K562 (cell line): ENCODE measurements at regions not wholly inside any gene's neighbourhood (a gene's known extent, or its start where the extent isn't known, plus 50 kb on each side); places are given as distances from the start of the nearest gene placed in this dataset.

Experiments used
- ATAC-seq: fragments of 200-7000 bp; cut with Tn5 transposase; 3 replicates; pipeline ENCODE4 v1.9.1; 2020; ENCODE audit warnings: moderate library complexity
- BruUV-seq: library from RNA; stranded (reverse); fragments of 400-500 nt; replicated peaks from 2 replicates; lab custom pipeline; 2021; lab: Mats Ljungman, UMichigan
- CTCF ChIA-PET: fragments of 300-600 bp; formaldehyde crosslinking; extraction: SDS; loops from one replicate; lab custom pipeline; 2021; ENCODE audit warnings: low intra/inter-chr PET ratio; lab: Yijun Ruan, JAX
- POLR2A ChIA-PET: fragments of 300-600, 350-650 bp; sonication (Branson Sonifier 250); formaldehyde crosslinking; extraction: SDS; loops from one replicate; lab custom pipeline; 2021; ENCODE audit warnings: antibody characterized with exemption, inconsistent platforms; lab: Yijun Ruan, JAX
- DNase-seq, 4 experiments: peaks; one replicate each; pipeline versions ENCODE4 v3.0.0 to v3.0.0-alpha.2; 2011 to 2018; ENCODE audit warnings: low spot score in 3 of 4, mixed read lengths in 3 of 4; ENCODE audit errors: extremely low read depth in 1 of 4
- FAIRE-seq: peaks from 2 replicates; lab custom pipeline; 2011; peaks lifted over from hg19 to GRCh38; lab: Jason Lieb, UNC
- H2AFZ ChIP-seq: 2 replicates; pipeline ENCODE4 v1.6.0; 2011; ENCODE audit warnings: low read depth, low read length, control low read depth, inconsistent platforms
- H3K27ac ChIP-seq: fragments of 200-600 bp; 3 replicates; pipeline ENCODE4 v1.8.0; 2011; ENCODE audit warnings: low read depth, mild to moderate bottlenecking, control low read depth, inconsistent platforms, low read length, moderate library complexity, mixed read lengths; ENCODE audit errors: extremely low read depth
- H3K27me3 ChIP-seq, 2 experiments: fragments of 300-600 bp in 1 of 2; 2 replicates in 1 of 2; 3 replicates in 1 of 2; pipeline versions ENCODE4 v1.6.0 to v1.8.0; 2011; ENCODE audit warnings: inconsistent platforms in 2 of 2, low read length in 2 of 2, mild to moderate bottlenecking in 1 of 2, mixed read lengths in 1 of 2, moderate library complexity in 1 of 2; ENCODE audit not compliant: control insufficient read depth in 2 of 2, insufficient read depth in 2 of 2
- H3K36me3 ChIP-seq: fragments of 300-600 bp; 3 replicates; pipeline ENCODE4 v1.8.0; 2011; ENCODE audit warnings: mild to moderate bottlenecking, low read length, inconsistent platforms; ENCODE audit not compliant: control insufficient read depth, insufficient read depth
- H3K4me1 ChIP-seq, 2 experiments: fragments of 200-600 bp in 1 of 2; replicated peaks in 1 of 2; 2 replicates in 1 of 2; 3 replicates in 1 of 2; pipeline versions ENCODE4 v1.5.1 to v1.8.0; 2011; ENCODE audit warnings: inconsistent platforms in 2 of 2, low read length in 2 of 2, mild to moderate bottlenecking in 1 of 2, mixed read lengths in 1 of 2, moderate library complexity in 1 of 2; ENCODE audit not compliant: control insufficient read depth in 2 of 2, insufficient read depth in 2 of 2
- H3K4me2 ChIP-seq: 2 replicates; pipeline ENCODE4 v1.6.1; 2011; ENCODE audit warnings: low read length, control low read depth, inconsistent platforms, mixed read lengths; ENCODE audit not compliant: insufficient read depth
- H3K4me3 ChIP-seq: fragments of 200-600 bp; sonication (generic), shearing (Covaris generic); 2 replicates; pipeline ENCODE4 v1.5.1; 2016; ENCODE audit warnings: control low read depth, inconsistent platforms
- H3K79me2 ChIP-seq: fragments of 200-600 bp; 3 replicates; pipeline ENCODE4 v1.8.0; 2011; ENCODE audit warnings: low read length, inconsistent platforms; ENCODE audit not compliant: control insufficient read depth, insufficient read depth
- H3K9ac ChIP-seq, 2 experiments: 2 replicates each; pipeline versions ENCODE4 v1.6.0 to v1.6.1; 2011; ENCODE audit warnings: low read depth in 2 of 2, low read length in 2 of 2, control low read depth in 1 of 2, inconsistent platforms in 1 of 2, mild to moderate bottlenecking in 1 of 2, mixed read lengths in 1 of 2; ENCODE audit not compliant: insufficient read depth in 1 of 2
- H3K9me1 ChIP-seq: one replicate; pipeline ENCODE4 v1.6.0; 2011; ENCODE audit warnings: inconsistent platforms, mild to moderate bottlenecking, low read length, moderate library complexity; ENCODE audit not compliant: control insufficient read depth, insufficient read depth
- H3K9me3 ChIP-seq: replicated peaks from 2 replicates; pipeline ENCODE4 v1.5.1; 2011; ENCODE audit warnings: low read depth, low read length, inconsistent platforms; ENCODE audit not compliant: control insufficient read depth, insufficient read depth
- H4K20me1 ChIP-seq: replicated peaks from 2 replicates; pipeline ENCODE4 v1.6.1; 2011; ENCODE audit warnings: low read length, inconsistent platforms, mixed read lengths; ENCODE audit not compliant: control insufficient read depth, insufficient read depth
- CHD2 ChIP-seq: IDR thresholded peaks from 2 replicates; pipeline ENCODE4 v1.6.1; 2011; ENCODE audit warnings: low read depth, low read length
- GTF2A2 ChIP-seq: IDR thresholded peaks from 2 replicates; pipeline ENCODE4 v1.6.1; 2016; ENCODE audit warnings: mild to moderate bottlenecking, missing genetic modification characterization, missing compliant biosample characterization
- HNRNPH1 ChIP-seq: fragments of 200-400 bp; formaldehyde crosslinking; optimal IDR thresholded peaks from 2 replicates; pipeline ENCODE3; 2017; ENCODE audit warnings: low read depth, mild to moderate bottlenecking, low read length, moderate library complexity
- NBN ChIP-seq: fragments of 450-650 bp; IDR thresholded peaks from 2 replicates; pipeline ENCODE4 v1.6.1; 2016; ENCODE audit warnings: low read depth, mild to moderate bottlenecking
- XRCC3 ChIP-seq: fragments of 450-650 bp; IDR thresholded peaks from 2 replicates; pipeline ENCODE4 v1.6.1; 2017; ENCODE audit warnings: mild to moderate bottlenecking, moderate library complexity
- ZNF239 ChIP-seq: fragments of 250-450 bp; sonication (Bioruptor Pico); IDR thresholded peaks from 2 replicates; pipeline ENCODE4 v1.4.0; 2020; ENCODE audit warnings: mild to moderate bottlenecking
- WGBS: fragments of 100-300 bp; shearing (Covaris generic); methylation state at CpG from one replicate; pipeline ENCODE4 v1.1.6; 2016; ENCODE audit warnings: low coverage, mixed read lengths; ENCODE audit not compliant: insufficient coverage; ENCODE audit errors: missing lambda C conversion rate; 5-methylcytosine and 5-hydroxymethylcytosine counted together
- in situ Hi-C: fragments of 300-500 bp; cut with MboI; formaldehyde crosslinking; loops from 4 replicates; pipeline ENCODE4 v1.15.0; 2018; ENCODE audit warnings: inconsistent platforms, mixed read lengths
- intact Hi-C: fragments of 100-400 bp; cut with micrococcal nuclease; formaldehyde crosslinking; loops from 2 replicates; pipeline ENCODE4 v1.14.2; 2022
- TF ChIP-seq, protein P1 (sequence below): fragments of 150-350 bp; IDR thresholded peaks from 2 replicates; pipeline ENCODE4 v1.6.1; 2014; ENCODE audit warnings: low read depth, mild to moderate bottlenecking, low read length, borderline replicate concordance

DNA sequence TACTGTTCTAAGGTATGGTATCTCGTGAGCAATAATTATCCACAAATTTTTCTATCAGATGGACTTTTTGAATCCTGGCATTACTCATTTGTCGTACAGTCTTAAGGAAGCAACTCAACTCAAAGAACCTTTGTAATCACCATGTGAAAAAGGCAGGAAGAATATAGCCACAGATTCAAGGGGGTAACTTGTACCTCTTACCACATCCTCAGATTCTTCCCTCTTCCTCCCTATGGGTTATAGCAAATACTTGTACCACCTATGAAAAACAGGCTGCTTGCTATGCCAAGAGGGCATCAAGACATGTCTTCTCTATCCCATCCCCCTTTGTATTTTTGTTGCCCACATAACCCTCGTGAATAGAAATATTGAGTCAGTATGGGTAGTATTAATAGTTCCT lies 616.6 kb upstream of the USP24 start (continued):
- TF ChIP-seq, protein P1, sequence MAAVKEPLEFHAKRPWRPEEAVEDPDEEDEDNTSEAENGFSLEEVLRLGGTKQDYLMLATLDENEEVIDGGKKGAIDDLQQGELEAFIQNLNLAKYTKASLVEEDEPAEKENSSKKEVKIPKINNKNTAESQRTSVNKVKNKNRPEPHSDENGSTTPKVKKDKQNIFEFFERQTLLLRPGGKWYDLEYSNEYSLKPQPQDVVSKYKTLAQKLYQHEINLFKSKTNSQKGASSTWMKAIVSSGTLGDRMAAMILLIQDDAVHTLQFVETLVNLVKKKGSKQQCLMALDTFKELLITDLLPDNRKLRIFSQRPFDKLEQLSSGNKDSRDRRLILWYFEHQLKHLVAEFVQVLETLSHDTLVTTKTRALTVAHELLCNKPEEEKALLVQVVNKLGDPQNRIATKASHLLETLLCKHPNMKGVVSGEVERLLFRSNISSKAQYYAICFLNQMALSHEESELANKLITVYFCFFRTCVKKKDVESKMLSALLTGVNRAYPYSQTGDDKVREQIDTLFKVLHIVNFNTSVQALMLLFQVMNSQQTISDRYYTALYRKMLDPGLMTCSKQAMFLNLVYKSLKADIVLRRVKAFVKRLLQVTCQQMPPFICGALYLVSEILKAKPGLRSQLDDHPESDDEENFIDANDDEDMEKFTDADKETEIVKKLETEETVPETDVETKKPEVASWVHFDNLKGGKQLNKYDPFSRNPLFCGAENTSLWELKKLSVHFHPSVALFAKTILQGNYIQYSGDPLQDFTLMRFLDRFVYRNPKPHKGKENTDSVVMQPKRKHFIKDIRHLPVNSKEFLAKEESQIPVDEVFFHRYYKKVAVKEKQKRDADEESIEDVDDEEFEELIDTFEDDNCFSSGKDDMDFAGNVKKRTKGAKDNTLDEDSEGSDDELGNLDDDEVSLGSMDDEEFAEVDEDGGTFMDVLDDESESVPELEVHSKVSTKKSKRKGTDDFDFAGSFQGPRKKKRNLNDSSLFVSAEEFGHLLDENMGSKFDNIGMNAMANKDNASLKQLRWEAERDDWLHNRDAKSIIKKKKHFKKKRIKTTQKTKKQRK = no peak
- no peak for TF ChIP-seq HNRNPH1
- no peak for TF ChIP-seq CHD2
- no peak for TF ChIP-seq NBN
- no peak for TF ChIP-seq ZNF239 (CRISPR knock-in tag)
- no peak for TF ChIP-seq GTF2A2

DNA sequence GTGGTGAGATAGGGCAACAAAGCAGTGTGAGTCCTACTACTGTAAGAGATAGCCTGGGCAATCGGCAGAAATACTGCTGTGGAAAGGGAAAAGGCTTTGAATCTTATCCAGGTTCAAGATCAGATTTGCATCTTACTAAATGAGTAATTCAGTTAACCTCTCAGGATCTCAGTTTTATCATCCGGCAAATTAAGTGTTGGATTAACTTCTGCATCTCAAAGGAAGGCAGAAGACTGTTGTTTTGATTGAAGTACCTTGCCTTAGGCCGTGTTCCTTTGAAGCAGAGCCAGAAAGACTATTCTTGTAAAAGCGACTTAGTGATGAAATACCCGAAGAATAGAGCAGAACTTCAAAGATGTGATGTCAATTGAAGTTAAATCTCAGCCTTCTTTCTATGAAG lies 612.9 kb upstream of the USP24 start:
- WGBS = under 1% methylated on average over 5 of the region's 5 CpGs
- intact Hi-C loops (no loop called here), in situ Hi-C loops (no loop called here)
- no peak overlapping the region for H3K27ac ChIP-seq
- H3K79me2 ChIP-seq = no peaks in the 10 kb centered on the region
- H3K27me3 ChIP-seq = no peaks in the 10 kb centered on the region
- H3K9me1 ChIP-seq = no peaks in the 10 kb centered on the region
- no peaks in the 10 kb centered on the region for H3K4me1 ChIP-seq
- H3K9ac ChIP-seq = no peak overlapping the region
- POLR2A ChIA-PET = no interaction called here
- H4K20me1 ChIP-seq = no peaks in the 10 kb centered on the region
- H3K9me3 ChIP-seq = no peaks in the 10 kb centered on the region
- no peak for ATAC-seq
- H3K4me3 ChIP-seq = no peak overlapping the region
- CTCF ChIA-PET = no interaction called here
- no peak for DNase-seq
- H3K36me3 ChIP-seq = no peaks in the 10 kb centered on the region
- no TSS peak for BruUV-seq
- FAIRE-seq = no peak
- H3K4me2 ChIP-seq = no peak overlapping the region
- no peak overlapping the region for H2AFZ ChIP-seq
- no peak for TF ChIP-seq XRCC3
